SK-N-SH (cell line): ENCODE measurements at regions not wholly inside any gene's neighbourhood (a gene's known extent, or its start where the extent isn't known, plus 50 kb on each side); places are given as distances from the start of the nearest gene placed in this dataset.

Source experiments
- CHD2 ChIP-seq: fragments of 150-350 bp; IDR thresholded peaks from 2 replicates; pipeline ENCODE4 v1.6.1; 2018; ENCODE audit warnings: low read length; ENCODE audit not compliant: partially characterized antibody
- EZH2phosphoT487 ChIP-seq: fragments of 200-600 bp; sonication (generic); IDR thresholded peaks from 2 replicates; pipeline ENCODE4 v1.6.1; 2017; ENCODE audit warnings: low read depth, mixed run types, mild to moderate bottlenecking, antibody characterized with exemption, moderate library complexity, borderline replicate concordance
- JUND ChIP-seq: IDR thresholded peaks from 2 replicates; pipeline ENCODE4 v1.4.0; 2012
- POLR2AphosphoS5 ChIP-seq: IDR thresholded peaks from 2 replicates; pipeline ENCODE4 v1.6.1; 2012; ENCODE audit warnings: low read depth, low read length
- RAD21 ChIP-seq: IDR thresholded peaks from 2 replicates; pipeline ENCODE4 v1.6.1; 2012; ENCODE audit warnings: mild to moderate bottlenecking, low read length
- RXRA ChIP-seq: IDR thresholded peaks from 2 replicates; pipeline ENCODE4 v1.4.0; 2012; ENCODE audit warnings: low read depth, mild to moderate bottlenecking, borderline replicate concordance
- SIN3A ChIP-seq: IDR thresholded peaks from 2 replicates; pipeline ENCODE4 v1.6.1; 2012; ENCODE audit warnings: low read depth, mild to moderate bottlenecking, low read length, moderate library complexity, borderline replicate concordance
- SMC3 ChIP-seq: IDR thresholded peaks from 2 replicates; pipeline ENCODE4 v1.6.1; 2012; ENCODE audit warnings: low read depth, low read length, improper control_type of control experiment
- TAF1 ChIP-seq: IDR thresholded peaks from 2 replicates; pipeline ENCODE4 v1.6.1; 2012; ENCODE audit warnings: low read depth, mild to moderate bottlenecking, low read length, moderate library complexity, borderline replicate concordance
- TCF12 ChIP-seq: IDR thresholded peaks from 2 replicates; pipeline ENCODE4 v1.4.0; 2012
- TEAD4 ChIP-seq: IDR thresholded peaks from 2 replicates; pipeline ENCODE4 v1.4.0; 2012; ENCODE audit warnings: mild to moderate bottlenecking, borderline replicate concordance; ENCODE audit not compliant: insufficient read depth
- ZBTB33 ChIP-seq: IDR thresholded peaks from 2 replicates; pipeline ENCODE4 v1.4.0; 2012; ENCODE audit warnings: low read depth, borderline replicate concordance
- TF ChIP-seq, protein P1 (sequence below): fragments of 200-600 bp; sonication (generic); IDR thresholded peaks from 2 replicates; pipeline ENCODE4 v1.6.1; 2017; ENCODE audit warnings: antibody characterized with exemption, mild to moderate bottlenecking, moderate library complexity
- TF ChIP-seq, protein P2 (sequence below): fragments of 150-350 bp; IDR thresholded peaks from 2 replicates; pipeline ENCODE4 v1.6.1; 2017; ENCODE audit warnings: antibody characterized with exemption, low read length, low read depth, borderline replicate concordance

DNA sequence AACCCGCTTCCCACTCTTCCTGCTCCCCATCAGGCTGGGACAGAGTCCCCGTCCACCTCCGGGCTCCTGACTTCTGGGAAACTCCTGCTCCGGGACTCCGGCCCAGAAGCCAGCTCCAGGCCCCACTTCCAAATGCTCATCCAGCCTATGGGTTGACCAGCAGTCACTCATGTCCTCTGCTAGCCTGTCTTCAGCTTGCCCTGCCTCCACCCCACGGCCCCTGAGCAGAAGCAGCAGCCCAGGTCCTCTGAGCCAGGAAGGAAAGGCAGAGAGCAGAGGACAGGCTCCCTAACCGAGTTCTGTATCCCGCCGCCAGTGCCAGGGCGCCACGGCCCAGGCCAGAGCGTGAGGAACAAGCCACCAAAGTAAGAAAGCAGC is 86.4 kb upstream of the ID2 start:
- TF ChIP-seq ZBTB33 (no peak), CHD2 (no peak), RXRA (no peak), JUND (no peak), TCF12 (no peak), SMC3 (no peak), POLR2AphosphoS5 (no peak), RAD21 (no peak), SIN3A (no peak), TEAD4 (no peak), TAF1 (no peak), EZH2phosphoT487 (no peak)
- TF ChIP-seq, protein P1, sequence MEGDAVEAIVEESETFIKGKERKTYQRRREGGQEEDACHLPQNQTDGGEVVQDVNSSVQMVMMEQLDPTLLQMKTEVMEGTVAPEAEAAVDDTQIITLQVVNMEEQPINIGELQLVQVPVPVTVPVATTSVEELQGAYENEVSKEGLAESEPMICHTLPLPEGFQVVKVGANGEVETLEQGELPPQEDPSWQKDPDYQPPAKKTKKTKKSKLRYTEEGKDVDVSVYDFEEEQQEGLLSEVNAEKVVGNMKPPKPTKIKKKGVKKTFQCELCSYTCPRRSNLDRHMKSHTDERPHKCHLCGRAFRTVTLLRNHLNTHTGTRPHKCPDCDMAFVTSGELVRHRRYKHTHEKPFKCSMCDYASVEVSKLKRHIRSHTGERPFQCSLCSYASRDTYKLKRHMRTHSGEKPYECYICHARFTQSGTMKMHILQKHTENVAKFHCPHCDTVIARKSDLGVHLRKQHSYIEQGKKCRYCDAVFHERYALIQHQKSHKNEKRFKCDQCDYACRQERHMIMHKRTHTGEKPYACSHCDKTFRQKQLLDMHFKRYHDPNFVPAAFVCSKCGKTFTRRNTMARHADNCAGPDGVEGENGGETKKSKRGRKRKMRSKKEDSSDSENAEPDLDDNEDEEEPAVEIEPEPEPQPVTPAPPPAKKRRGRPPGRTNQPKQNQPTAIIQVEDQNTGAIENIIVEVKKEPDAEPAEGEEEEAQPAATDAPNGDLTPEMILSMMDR = no peak
- TF ChIP-seq, protein P2, sequence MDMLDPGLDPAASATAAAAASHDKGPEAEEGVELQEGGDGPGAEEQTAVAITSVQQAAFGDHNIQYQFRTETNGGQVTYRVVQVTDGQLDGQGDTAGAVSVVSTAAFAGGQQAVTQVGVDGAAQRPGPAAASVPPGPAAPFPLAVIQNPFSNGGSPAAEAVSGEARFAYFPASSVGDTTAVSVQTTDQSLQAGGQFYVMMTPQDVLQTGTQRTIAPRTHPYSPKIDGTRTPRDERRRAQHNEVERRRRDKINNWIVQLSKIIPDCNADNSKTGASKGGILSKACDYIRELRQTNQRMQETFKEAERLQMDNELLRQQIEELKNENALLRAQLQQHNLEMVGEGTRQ = no peak
